ENCODE measurements at regions not wholly inside any gene's neighbourhood (a gene's known extent, or its start where the extent isn't known, plus 50 kb on each side); places are given as distances from the start of the nearest gene placed in this dataset.
"Not testable (repeated sequence)": the region's sequence is repeated elsewhere in the genome, so short reads cannot be mapped to it uniquely, and the experiment has no call there.

- not testable (repeated sequence) for DNase-seq
Observed at GRCh38 chr21:27921421-27921820, 954.5 kb upstream of the ADAMTS5 start.

- DNase-seq = not testable (repeated sequence)
Observed at GRCh38 chr21:27917966-27918365, 951.1 kb upstream of the ADAMTS5 start.

- not testable (repeated sequence) for DNase-seq
Observed at GRCh38 chr21:27916326-27916725, 949.4 kb upstream of the ADAMTS5 start.

GRCh38 chr21:27912133-27912532 is 945.2 kb upstream of the ADAMTS5 start:
- DNase-seq = not testable (repeated sequence)

GRCh38 chr21:27909487-27909886 is 942.6 kb upstream of the ADAMTS5 start:
- DNase-seq = not testable (repeated sequence)

GRCh38 chr21:27908816-27909215 is 941.9 kb upstream of the ADAMTS5 start:
- DNase-seq = not testable (repeated sequence)

GRCh38 chr21:27902904-27903303 is 936.0 kb upstream of the ADAMTS5 start:
- not testable (repeated sequence) for DNase-seq

GRCh38 chr21:27893619-27894018 is 926.7 kb upstream of the ADAMTS5 start:
- not testable (repeated sequence) for DNase-seq

GRCh38 chr21:27891495-27891894 is 924.6 kb upstream of the ADAMTS5 start:
- not testable (repeated sequence) for DNase-seq

- DNase-seq = not testable (repeated sequence)
Observed at GRCh38 chr21:27887808-27888455, 921.0 kb upstream of the ADAMTS5 start.

- no peak for DNase-seq
Observed at GRCh38 chr21:27885296-27885711, 918.4 kb upstream of the ADAMTS5 start.

- not testable (repeated sequence) for DNase-seq
Observed at GRCh38 chr21:27881331-27881730, 914.4 kb upstream of the ADAMTS5 start.

- DNase-seq = not testable (repeated sequence)
Observed at GRCh38 chr21:27872411-27872810, 905.5 kb upstream of the ADAMTS5 start.

- DNase-seq = not testable (repeated sequence)
Observed at GRCh38 chr21:27870755-27871154, 903.9 kb upstream of the ADAMTS5 start.

GRCh38 chr21:27860314-27860955 is 893.5 kb upstream of the ADAMTS5 start:
- DNase-seq = not testable (repeated sequence)

- not testable (repeated sequence) for DNase-seq
Observed at GRCh38 chr21:27858053-27858825, 891.4 kb upstream of the ADAMTS5 start.

- DNase-seq = not testable (repeated sequence)
Observed at GRCh38 chr21:27856988-27857387, 890.1 kb upstream of the ADAMTS5 start.

GRCh38 chr21:27841084-27841672 is 874.3 kb upstream of the ADAMTS5 start:
- no peak for DNase-seq

GRCh38 chr21:27840262-27840661 is 873.4 kb upstream of the ADAMTS5 start:
- DNase-seq = no peak

GRCh38 chr21:27839512-27840115 is 872.7 kb upstream of the ADAMTS5 start:
- no peak for DNase-seq

- no peak for DNase-seq
Observed at GRCh38 chr21:27838573-27838972, 871.7 kb upstream of the ADAMTS5 start.

GRCh38 chr21:27837936-27838335 is 871.0 kb upstream of the ADAMTS5 start:
- no peak for DNase-seq

GRCh38 chr21:27833298-27833697 is 866.4 kb upstream of the ADAMTS5 start:
- DNase-seq = no peak
